Amniotic stem cell (primary cell): ENCODE measurements at regions not wholly inside any gene's neighbourhood (a gene's known extent, or its start where the extent isn't known, plus 50 kb on each side); places are given as distances from the start of the nearest gene placed in this dataset.

Experiments used
- DNase-seq: peaks from one replicate; lab custom pipeline; 2025; lab: John Stamatoyannopoulos, UW

DNA sequence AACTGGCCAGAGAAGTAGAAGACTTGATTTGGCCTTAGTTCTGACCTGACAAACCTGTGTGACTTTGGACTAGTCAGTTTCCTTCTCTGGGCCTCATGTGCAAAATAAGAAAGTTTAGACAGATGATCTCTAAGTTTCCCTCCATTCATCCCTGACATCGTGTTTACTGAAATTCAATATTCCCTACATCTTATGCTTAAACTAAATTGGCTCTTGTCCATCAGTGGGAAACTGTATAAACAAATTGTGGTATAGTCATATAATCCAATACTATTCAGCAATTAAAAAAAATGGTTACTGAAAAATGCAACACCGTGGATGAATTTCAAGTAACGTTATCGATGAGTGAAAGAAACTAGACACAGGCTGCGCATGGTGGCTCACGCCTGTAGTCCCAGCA lies 64.4 kb upstream of the HRH1 start:
- DNase-seq: no peak

DNA sequence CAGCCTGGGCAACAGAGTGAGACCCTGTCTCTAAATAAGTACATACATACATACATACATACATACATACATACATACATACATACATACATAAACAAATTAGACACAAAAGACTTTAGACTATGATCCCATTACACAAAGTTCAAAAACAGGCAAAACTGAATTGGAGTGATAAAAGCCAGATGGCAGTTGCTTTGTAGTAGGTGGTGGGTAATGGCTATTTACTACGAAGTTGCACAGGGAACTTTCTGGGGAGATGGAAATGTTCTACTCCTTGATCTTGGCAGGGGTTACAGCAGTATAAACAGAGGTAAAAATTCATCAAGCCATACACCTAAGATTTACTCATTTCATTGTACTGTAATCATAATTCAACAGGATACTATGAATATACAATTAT lies 63.7 kb upstream of the HRH1 start:
- DNase-seq: no peak

DNA sequence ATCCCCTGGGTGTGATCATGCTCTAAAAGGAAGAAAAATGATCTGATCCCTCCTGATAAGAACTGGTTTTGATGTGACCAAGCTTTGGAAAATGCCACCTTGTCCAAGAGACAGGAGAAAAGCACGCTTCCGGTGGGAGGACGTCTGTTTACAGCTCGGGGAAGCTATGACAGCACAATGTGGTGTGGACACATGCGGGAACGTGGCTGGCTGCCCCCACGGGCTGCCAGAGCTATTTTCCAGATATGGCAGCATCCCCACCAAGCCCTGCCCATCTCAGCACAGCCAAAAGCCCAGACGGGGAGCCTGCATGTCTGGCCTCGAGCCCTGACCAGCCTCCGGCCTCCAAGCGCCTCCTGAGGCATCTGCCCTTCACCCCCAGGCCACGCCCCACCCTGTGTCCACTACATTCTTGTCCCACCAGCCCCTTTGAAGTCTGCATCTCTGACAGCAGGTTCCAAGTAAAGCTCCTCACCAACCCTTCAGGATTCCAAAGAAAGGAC lies 63.2 kb upstream of the HRH1 start:
- DNase-seq: no peak

DNA sequence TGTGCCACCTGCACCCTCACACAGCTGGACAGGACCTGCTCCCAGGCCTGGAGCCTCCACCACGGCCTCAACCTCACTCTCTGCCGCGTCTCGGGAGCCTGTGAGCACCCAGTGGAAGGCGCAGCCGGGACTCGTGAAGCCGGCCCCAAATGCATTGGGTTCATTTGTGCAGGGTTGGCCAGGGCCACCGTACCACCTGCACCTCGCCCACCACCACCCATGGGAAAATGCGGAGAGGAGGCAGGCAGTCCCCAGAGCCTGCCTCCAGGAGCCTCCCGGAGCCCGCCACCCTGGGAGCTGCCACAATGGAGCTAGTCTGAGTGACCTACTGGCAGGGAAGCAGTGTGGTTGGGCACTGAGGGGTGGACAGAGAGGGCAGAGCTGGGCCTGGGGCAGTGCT lies 62.5 kb upstream of the HRH1 start:
- no peak for DNase-seq

DNA sequence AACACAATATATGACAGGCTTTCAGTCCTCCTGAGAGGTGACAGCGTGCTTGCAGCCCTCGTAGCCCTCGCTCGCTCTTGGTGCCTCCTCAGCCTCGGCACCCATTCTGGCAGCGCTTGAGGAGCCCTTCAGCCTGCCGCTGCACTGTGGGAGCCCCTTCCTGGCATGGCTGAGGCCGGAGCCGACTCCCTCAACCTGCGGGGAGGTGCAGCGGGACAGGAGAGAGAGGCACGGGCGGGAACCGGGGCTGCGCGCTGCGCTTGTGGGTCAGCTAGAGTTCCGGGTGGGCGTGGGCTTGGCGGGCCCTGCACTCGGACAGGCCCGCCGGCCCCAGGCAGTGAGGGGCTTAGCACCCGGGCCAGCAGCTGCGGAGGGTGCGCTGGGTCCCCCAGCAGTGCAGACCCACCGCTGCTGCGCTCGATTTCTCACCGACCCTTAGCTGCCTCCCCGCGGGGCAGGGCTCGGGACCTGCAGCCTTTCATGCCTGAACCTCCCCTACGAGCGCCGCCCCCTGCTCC lies 60.4 kb upstream of the HRH1 start:
- DNase-seq: no peak

DNA sequence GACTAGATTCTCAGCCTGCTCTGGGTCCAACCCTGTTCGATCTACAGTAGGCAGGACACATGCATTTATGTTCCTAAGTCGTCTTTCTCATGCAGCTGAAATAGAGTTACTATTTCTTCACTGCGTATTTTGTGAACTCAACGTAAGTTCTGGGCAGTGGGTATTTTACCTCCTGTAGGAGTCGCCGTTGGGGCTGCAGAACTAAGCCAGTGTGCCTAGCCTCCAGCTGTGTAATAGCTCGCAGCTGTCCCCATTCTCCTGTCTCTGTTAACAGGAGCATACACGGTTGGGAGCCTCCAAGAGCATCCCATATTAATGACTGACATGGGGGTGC lies 58.4 kb upstream of the HRH1 start:
- DNase-seq: no peak

DNA sequence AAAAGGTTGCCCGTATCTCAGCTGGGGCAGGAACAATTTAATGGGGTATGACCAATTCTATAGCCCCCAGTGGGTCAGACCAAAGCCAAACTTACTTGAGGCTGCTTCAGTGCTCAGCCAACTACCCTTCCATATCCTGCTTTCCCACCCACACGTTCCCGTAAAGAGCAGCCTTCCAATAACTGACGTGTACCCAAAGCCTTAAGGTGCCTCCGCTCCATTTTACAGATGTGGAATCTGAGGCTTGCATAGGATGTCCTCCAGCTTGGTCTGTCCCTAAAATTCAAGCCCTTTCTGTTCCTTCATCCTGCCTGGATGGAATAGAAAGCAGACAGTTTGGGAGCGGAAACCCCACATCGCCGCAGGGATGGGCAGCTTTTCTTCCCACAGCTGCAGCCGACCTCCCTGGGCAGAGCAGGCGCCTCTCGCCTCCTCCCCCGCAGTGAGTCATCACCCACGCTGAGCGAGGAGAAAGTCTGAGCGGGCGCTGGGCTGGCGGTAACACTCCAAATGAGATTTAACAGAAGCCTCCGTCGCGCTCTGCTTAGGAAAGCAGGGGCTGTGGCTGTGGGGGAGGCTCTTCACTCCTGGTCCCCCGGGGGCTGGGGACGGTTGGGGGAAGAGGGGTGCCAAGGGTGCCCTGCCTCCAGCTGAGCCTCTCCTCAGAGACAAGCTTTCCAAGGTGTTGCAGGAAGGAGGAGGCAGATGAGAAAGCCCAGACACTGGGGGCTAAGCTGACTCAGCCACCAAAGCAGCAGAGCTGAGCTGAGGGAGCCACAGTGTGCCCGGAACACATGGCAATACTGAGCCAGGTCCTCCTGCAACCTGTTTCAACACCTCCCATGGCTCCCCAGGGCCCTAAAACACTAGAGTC lies 57.8 kb upstream of the HRH1 start:
- DNase-seq: peak; percentile 67

DNA sequence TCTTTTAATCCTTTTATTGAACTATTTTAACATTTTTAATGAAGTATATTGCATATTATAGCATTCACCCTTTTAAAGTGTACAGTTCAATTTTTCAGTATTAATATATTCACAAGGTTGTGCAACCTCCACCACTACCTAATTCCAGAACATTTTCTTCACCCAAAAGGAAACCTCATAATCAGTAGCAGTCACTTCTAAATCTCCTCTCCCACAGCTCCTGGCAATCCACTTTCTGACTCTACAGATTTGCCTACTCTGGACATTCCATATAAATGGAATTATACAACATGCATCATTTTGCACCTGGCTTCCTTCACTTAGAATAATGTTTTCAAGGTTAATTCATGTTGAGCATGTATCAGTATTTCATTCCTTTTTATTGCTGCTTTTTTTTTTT lies 55.0 kb upstream of the HRH1 start:
- no peak for DNase-seq
